KBM-7 (cell line): ENCODE measurements at regions not wholly inside any gene's neighbourhood (a gene's known extent, or its start where the extent isn't known, plus 50 kb on each side); places are given as distances from the start of the nearest gene placed in this dataset.
A peak's percentile ranks its signal among the peaks of the same experiment; 100 is the strongest.

Experiments
- DNase-seq: peaks from one replicate; pipeline ENCODE4 v3.0.0-alpha.2; 2015
- in situ Hi-C: fragments of 300-500 bp; cut with MboI; formaldehyde crosslinking; loops from 2 replicates; pipeline ENCODE4 v1.14.3; 2020; ENCODE audit warnings: low sequenced_read_pairs, low pct_unique_long_range_greater_than_20kb, mixed read lengths

DNA sequence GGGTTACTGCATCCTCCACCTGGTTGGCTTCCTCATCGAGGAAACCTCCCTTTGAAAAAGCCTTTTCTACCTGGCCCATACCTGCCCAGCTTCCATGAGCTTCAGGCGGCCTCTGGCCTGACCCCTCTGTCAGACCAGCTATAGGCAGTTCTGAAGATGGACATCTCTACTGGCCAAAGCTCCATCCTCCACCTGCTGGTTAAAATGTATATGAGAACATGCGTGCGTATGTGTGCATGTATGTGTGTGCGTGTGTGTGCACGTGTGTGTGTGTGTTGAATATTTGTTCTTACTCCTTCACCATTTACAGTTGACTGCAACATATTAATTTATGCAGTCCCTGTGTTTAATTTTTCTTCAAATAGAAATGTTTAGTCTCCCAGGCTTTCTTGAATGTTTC is 642.4 kb upstream of the RAB6C start:
- DNase-seq, result no peak
- in situ Hi-C loops, result no loop called here

DNA sequence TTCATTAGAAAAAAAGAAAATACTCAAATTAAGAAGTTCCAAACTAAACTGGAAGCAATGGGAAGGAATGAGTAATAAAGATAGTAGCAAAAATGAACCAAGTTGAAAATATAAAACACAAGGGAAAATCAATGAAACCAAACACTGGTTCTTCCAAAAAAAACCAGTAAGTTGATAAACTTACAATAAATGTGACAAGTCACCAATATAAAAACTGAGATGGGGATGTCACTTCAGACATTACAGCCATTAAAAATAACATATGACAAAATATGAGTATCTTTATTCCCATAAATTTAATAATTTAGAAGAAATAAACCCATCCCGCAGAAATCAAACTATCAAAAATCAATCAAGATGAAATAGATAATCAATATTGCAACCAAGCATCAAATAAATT is 633.9 kb upstream of the RAB6C start:
- in situ Hi-C loops, result no loop called here
- no peak for DNase-seq

DNA sequence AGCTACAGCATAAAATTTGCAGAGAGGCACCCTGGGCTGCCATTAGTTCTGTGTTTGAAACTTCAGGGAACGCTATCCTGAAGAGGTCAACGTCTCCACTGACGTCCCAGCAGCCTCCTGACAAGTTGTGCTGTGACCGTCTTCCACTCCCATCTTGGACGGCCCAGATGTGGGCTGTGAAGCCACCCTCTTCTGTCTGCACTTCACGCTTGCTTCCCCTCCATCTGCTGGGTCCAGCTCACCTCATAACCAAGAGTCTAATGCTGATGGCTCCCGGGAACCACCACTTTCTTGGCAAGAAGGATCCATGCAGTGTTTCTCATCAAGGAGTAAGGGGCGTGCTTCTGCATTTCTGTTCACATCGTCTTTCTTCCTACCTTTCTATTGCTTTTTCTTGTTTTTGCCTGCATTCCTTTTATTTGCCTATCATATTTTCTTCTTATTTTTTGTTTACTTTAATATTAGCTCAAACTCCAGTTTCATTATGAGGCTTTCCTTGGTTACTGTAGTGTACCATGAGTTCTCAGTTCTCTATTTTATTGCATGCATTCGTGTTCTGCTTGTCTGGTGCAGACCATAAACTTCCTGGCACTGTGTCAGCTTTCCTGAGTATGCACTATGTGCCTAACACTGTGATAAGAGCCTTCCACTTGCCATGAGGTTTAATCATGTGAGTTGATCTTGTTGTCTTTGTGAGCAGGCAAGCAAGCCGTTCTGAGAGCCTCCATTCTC is 631.8 kb upstream of the RAB6C start:
- in situ Hi-C loops, result no loop called here

DNA sequence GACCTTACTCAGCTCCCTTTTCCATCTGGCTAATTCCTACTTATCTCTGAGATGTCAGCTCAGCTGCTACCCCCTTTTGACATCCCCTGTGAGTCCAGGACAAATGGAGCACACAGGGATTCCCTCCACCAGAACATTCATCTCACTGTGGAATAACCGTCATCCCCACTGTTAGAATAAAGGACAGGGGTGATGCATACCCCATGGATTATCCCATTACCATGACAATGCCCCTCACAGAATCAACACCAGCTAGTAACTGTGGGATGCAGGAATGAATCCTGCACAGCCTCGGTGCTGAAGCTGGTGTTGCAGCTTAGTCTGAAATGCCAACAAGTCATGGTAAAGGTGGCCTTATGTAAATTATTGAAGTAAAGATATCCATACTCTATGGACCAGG is 624.8 kb upstream of the RAB6C start:
- in situ Hi-C loops, result no loop called here
- DNase-seq, result no peak

More for the DNA sequence above, 631.8 kb upstream of the RAB6C start:
- no peak for DNase-seq

DNA sequence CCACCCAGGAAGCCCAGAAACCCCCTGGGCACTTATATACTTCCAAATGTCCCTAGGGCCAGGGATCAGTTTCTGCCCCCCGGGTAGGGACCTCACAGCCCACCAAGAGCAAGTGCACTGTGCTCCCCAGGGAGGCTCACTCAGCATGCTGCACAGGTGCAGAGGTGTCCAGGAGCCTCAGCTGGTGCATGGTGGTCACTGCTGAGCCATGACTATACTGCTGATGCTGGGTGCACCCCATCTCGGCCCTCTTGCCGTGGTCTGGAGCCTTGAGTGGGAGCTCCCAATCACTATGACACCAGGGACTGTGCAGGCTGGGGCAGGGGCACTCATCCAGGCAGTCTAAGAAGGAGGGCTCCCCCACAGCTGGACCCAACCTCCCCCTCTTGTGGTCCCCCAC is 617.8 kb upstream of the RAB6C start:
- in situ Hi-C loops, result no loop called here
- no peak for DNase-seq

DNA sequence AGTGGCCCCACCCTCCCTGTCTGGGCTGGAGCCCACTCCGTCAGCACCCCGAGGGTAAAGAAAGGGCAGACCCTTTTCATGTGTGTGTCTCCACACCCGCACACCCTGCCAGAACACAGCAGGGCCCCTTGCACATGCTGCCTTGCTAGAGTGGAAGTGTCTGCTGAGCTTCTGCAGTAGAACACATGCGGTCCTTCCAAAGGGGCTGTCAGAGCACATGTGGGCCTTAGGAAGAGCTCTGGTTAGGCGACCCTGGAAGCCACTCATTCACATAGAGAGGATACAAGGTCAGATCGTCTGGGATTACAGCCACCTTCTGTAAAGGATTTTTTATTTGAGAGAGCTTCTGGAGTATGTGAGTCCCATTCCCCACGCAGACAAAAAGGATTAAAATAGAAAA is 613.2 kb upstream of the RAB6C start:
- in situ Hi-C loops, result no loop called here
- no peak for DNase-seq

DNA sequence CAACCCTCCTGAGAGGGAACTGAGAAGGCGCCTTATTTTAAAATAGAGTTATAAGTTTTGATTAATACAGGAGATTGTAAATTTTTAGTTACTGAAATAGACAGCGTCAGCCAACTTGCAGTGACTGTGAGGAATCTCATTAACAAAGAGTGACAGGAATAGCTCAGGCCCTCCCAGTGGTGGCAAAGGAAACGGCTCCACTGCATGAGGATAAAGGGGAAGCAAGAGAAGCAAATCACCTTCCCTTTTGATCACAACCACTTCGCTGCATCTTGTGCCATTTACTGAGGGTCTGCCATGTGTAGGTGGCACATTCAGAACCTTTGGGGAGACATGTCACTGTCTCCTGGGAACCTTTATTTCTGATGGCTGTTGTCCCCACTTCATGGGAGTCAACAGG is 612.4 kb upstream of the RAB6C start:
- in situ Hi-C loops, result no loop called here
- DNase-seq, result no peak

DNA sequence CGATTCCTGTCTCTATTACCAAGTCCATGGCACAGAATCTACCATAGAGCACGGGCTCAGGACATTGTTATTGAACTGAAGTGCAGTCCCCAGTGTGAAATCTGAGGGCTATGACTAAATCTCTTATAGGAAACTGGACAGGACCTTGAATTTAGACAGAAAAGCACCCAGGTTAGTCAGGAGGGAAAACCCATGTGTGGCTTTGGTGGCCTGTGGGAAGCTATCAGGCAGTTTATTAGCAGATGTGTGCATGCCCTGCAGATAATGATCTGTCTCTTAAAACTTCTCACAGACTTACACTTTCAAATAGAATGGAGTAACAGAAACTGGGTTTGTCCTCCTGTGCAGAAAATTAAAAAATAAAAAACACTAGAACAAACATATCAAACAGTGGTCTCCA is 610.0 kb upstream of the RAB6C start:
- in situ Hi-C loops, result no loop called here
- no peak for DNase-seq

DNA sequence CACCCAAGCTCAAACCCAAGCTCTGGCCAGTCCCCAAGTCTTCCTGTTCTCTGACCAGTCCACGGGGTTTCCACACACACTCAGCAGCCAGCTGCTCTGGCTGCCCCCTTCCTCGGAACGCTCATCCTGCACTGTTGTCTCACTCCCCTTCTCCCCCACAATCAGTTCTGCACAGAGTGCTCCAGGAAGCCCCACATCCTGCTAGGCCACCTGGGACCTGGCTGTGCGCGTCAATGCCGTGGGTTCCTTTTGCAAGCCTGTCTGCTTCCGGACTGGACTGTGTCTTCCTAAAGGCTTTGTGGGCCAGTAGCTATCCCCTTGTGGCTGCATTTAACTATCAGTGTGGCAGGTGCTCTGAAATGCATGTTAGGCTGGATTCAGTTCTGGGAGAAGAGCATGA is 605.0 kb upstream of the RAB6C start:
- in situ Hi-C loops, result no loop called here

DNA sequence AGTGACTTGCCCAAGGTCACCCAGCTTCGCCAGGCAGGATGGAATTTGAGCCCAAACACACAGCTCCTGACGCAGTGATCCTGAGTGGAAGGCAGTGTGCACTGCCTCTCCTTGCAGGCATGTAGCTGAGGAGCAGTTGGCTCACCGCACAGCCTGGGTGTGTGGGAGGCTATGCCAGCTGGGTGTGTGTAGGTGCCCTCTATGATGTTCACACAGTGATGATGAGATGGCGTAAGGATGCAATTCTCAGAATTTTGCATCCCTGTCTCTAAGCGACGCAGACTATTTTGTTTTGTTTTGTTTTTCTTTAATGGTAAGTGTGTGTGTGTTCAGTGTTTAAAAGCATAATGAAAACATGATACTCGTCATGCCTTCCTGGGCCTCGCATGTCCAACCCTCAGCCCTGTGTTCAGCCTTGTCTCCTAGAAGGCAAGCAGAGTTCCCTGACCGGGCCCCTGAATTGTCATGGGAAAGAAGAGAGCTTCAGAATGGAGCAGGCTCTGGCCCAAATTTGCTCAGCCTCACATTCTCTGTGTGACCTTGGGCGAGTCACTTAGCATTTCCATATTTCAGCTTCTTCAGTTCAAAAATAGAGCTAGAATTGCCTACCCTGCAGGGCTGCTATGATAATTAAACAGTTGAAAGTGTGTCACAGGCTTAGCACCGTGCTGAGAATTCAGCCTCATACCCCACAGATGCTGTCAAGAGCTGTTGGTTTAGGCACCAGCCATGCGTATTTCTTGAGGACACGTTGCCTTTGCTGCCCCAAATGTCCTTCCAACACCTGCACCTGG is 603.6 kb upstream of the RAB6C start:
- in situ Hi-C loops, result no loop called here
- no peak for DNase-seq

More for the DNA sequence above, 605.0 kb upstream of the RAB6C start:
- no peak for DNase-seq

DNA sequence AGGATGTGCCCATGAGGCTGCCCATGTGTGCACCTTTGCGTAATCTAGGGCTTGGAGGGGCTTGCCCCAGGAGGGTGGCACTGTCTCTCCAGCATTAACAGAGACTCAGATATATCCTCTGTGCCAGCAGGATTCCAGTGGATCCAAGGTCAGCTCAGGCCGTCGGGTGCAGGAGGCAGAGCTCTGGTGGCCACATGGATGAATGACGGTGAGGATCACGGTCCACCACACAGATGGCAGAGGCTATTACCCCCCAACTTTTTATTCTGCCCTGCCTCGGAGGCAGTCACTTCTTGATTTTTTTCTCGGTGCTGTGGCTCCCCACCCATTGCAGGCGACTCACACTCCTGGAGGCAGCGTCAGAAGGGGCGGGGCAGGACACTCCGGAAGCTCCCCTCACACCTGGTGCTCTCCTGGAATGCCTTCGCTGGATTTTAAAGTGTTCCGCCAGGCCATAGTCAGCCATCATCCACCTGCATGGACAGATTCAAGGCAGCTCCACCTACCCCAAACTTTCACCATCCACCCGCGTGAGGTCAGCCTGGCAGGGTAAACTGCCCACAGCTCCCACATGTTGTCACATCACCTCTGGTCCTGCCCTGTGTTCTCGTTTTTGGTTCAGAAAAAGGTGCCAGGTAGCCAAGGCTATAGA is 602.9 kb upstream of the RAB6C start:
- in situ Hi-C loops, result no loop called here
- DNase-seq, result no peak

DNA sequence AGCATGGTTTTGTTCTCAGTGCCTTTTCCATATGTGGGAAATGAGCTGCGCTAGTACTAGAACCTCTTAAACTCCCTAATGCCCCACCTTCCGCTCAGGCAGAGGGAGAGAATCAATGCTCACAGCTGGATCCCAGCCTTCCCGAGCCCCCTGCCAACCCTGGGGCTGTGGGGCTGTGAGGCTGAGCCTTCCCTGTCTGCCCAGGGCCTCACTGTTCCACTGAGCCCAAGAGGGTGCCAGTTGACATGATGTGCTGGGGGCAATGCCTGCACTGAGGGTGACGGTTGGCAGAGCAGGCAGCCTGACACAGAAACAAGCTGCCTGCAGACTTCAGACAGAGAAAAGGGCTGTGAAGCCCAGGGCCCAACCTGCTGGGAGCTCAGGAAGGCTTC is 602.4 kb upstream of the RAB6C start:
- in situ Hi-C loops, result no loop called here
- DNase-seq, result no peak

DNA sequence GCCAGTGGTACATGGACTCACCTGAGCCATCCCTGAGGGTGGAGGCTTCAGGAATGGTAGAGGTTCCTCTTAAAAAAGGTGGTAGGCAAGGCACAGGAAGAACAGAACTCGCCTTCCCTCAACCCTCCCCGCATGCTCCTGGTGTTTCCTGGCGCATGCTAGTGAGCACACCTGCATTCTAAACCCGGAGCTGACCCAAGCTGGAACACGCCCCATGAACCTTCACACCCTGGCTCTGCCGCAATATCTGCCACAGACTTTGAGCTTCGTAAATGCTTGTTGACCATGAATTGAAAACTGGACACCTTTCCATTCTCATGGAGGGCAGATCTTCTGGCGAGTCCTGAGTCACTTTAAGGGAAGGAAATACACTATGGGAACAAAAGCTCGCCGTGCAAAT is 601.3 kb upstream of the RAB6C start:
- no peak for DNase-seq
- in situ Hi-C loops, result no loop called here

DNA sequence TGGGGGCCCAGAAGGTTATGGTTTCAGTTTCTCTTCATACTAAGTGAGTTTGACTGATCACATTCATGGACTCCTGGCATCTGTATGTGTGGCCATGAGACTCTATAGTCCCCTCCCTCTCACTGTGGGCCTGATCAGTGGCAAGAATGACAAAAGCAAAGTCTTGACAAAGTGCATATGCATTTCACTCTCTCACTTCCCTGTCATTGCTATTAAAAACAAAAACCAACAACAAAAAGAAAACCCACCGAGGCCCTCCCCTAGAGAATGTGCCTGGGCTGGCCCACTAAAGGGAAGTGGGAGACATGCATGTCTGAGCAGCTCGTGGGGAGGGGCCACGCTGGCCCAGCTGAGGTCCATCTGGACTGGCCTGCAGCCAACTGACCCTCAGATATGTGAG is 600.1 kb upstream of the RAB6C start:
- DNase-seq, result no peak
- in situ Hi-C loops, result no loop called here

DNA sequence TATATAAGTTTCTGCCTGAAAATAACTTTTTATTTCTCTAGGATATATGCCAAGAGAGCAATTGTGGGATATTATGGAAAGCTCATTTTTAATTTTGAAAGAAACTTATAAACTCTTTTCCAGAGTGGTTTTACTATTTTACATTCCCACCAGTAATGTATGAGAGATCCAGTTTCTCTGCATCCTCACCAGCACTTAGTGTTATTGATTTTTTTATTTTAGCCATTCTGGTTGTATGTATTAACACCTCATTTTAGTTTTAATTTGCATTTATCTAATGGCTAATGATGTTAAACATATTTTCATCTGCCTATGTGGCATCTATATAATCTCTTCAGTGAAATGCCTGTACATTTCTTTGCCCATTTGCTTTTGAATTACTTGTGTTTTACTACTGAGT is 597.7 kb upstream of the RAB6C start:
- DNase-seq, result no peak
- in situ Hi-C loops, result no loop called here

DNA sequence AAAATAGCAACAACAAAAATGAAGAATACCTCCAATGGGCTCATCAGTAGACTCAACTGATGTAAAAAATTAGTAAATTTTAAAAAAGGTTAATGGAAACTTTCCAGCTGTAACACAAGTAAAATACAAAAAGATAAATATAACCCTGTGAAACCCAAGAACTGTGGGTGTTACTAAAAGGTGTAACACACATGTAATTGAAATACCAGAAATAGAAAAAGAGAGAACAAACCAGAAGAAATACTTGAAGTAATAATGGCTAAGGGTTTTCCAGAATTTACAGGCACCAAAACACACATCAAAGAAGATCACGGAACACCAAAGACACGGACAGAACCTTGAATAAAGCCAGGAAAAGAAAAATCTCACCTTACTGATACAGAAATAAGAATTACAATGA is 590.6 kb upstream of the RAB6C start:
- in situ Hi-C loops, result no loop called here
- no peak for DNase-seq

DNA sequence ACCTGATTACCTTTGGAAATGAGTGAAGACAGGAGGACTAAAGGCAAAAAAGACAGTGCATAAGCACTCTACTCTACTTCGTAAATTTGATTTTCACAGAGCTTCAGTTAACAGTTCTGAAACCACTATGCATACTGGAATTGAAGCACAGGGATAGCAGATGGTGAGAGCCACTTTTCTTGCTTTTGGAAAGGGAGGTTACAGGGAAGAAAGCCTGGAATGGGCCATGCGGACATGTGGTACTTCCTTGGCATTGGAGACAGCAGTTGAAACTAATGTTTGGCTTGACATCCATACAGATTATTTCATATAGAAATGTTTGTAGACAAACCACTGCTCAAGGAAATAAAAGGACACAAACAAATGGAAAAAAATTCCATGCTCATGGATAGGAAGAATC is 585.6 kb upstream of the RAB6C start:
- DNase-seq, result no peak
- in situ Hi-C loops, result no loop called here

DNA sequence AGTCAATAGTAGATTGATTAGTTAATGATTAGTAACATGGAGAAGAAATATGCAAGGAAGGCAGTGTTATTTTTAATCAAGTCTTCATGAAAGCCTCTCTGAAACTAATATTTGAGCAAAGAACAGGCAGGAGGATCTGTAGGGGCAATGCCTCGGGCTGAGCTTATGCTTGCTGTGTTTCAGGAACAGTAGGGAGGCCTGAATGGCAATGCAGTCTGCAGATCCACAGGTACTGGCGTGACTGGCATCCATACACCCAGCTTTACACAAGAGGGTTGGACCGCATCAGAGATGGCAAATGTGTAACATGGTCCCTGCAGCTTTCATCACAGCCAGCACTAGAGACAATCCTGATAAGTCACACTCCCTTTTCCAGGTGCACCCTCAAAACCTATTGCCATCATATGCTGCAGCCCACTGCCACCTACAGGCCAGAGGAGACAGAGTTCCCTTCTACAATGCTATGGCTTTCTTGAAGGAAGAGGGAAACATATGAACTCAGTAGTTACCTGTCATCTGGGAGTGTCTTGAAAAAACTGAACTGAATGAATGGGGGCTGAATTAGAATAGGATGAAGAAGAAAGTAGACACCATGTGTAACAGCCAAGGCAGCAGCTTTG is 582.4 kb upstream of the RAB6C start:
- DNase-seq, result peak; percentile 42
- in situ Hi-C loops, result no loop called here

DNA sequence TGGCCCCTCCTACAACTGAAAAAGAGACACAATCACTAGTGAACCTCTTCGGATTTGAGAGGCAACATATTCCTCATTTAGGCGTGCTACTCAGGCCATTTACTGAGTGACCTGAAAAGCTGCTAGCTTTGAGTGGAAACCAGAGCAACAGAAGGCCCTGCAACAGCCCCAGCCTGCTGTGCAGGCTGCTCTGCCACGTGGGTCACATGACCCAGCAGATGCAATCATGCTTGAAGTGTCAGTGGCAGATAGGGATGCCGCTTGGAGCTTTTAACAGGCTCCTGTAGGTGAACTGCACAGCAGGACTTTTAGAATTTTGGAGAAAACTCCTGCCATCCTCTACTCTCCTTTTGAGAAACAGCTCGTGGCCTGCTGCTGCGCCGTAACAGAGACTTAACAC is 578.6 kb upstream of the RAB6C start:
- in situ Hi-C loops, result no loop called here
- no peak for DNase-seq

DNA sequence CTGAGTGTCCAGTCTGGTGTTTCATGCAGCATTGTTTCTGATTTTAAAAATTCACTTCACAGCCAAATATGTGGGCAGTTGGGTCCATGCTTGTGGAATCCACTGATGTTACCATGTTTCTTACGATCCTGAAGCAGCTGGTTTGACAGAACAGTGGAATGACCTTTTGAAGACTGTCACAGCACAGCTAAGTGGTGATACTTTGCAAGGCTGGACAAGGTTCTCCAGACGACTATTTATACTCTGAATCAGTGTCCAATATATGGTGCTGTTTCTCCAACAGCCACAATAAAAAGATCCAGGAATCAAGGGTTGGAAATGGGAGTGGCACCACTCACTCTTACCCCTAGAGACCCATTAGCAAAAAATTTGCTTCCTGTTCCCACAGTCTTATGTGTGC is 577.4 kb upstream of the RAB6C start:
- no peak for DNase-seq

More for the DNA sequence above, 577.4 kb upstream of the RAB6C start:
- in situ Hi-C loops, result no loop called here
